Stimulated activated effector memory CD8-positive, alpha-beta T cell treated with anti-CD3 and anti-CD28 coated beads, Interleukin-12 subunit alpha, Interleukin-12 subunit beta, amount 100 ng/mL, for 72 hours (primary cell): ENCODE measurements at regions not wholly inside any gene's neighbourhood (a gene's known extent, or its start where the extent isn't known, plus 50 kb on each side); places are given as distances from the start of the nearest gene placed in this dataset.
A peak's percentile ranks its signal among the peaks of the same experiment; 100 is the strongest.

ENCODE experiments used
- ATAC-seq: fragments of 150-1000 bp; cut with Tn5 transposase; 2 replicates; pipeline ENCODE4 v1.10.0; 2021
- DNase-seq, 2 donors: peaks; one replicate each; pipeline ENCODE4 v3.0.0; 2021 to 2022; ENCODE audit warnings: low spot score in 2 of 2
- H3K27ac Mint-ChIP-seq: one replicate; pipeline ENCODE4 v1.8.0; 2022; ENCODE audit warnings: mild to moderate bottlenecking, mixed read lengths
- H3K36me3 Mint-ChIP-seq: one replicate; pipeline ENCODE4 v1.8.0; 2022; ENCODE audit warnings: mild to moderate bottlenecking, mixed read lengths
- H3K4me1 Mint-ChIP-seq: one replicate; pipeline ENCODE4 v1.8.0; 2022; ENCODE audit warnings: mixed read lengths
- H3K4me3 Mint-ChIP-seq: one replicate; pipeline ENCODE4 v1.8.0; 2022; ENCODE audit warnings: mild to moderate bottlenecking, mixed read lengths
- H3K9me3 Mint-ChIP-seq: one replicate; pipeline ENCODE4 v1.8.0; 2022; ENCODE audit warnings: mixed read lengths

DNA sequence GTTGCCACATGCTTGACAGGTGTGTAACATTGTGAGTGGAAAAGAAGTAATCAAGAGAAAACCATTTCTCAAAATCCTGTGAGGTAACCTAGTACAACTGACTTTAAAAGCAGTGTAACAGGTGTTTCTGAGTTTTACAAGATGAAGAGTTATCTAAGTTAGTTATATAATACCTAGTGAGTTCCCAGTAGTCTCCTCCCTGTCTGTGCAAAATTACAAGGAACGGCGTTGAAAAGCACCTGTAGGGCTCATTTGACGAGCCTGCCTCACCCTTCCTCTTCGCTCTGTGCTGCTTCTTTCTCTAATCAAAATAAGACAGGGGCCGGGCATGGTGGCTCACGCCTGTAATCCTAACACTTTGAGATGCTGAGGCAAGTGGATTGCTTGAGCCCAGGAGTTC lies 132.9 kb upstream of the SLC30A5 start:
- DNase-seq, result no peak
- Mint-ChIP-seq H3K4me3 (no peak overlapping the region), H3K9me3 (no peaks in the 10 kb centered on the region), H3K27ac (no peak overlapping the region), H3K4me1 (no peaks in the 10 kb centered on the region), H3K36me3 (no peaks in the 10 kb centered on the region)
- no peak for ATAC-seq

- Mint-ChIP-seq H3K4me3 (no peak overlapping the region), H3K9me3 (no peaks in the 10 kb centered on the region), H3K27ac (no peak overlapping the region), H3K36me3 (no peaks in the 10 kb centered on the region), H3K4me1 (no peaks in the 10 kb centered on the region)
- ATAC-seq (no peak), DNase-seq (no peak)
Observed at GRCh38 chr5:68961762-68962161, 132.1 kb upstream of the SLC30A5 start.

GRCh38 chr5:68962757-68963484 lies 130.9 kb upstream of the SLC30A5 start:
- H3K36me3 Mint-ChIP-seq, result no peaks in the 10 kb centered on the region
- no peaks in the 10 kb centered on the region for H3K9me3 Mint-ChIP-seq
- no peak for ATAC-seq
- no peak overlapping the region for H3K27ac Mint-ChIP-seq
- no peak overlapping the region for H3K4me3 Mint-ChIP-seq
- no peaks in the 10 kb centered on the region for H3K4me1 Mint-ChIP-seq
- no peak for DNase-seq

- Mint-ChIP-seq H3K36me3 (no peaks in the 10 kb centered on the region), H3K4me3 (no peak overlapping the region), H3K27ac (no peak overlapping the region), H3K9me3 (peaks cover 2% of the 10 kb centered on the region), H3K4me1 (no peaks in the 10 kb centered on the region)
- ATAC-seq (no peak), DNase-seq (no peak)
Observed at GRCh38 chr5:68964679-68965078, 129.1 kb upstream of the SLC30A5 start.

DNA sequence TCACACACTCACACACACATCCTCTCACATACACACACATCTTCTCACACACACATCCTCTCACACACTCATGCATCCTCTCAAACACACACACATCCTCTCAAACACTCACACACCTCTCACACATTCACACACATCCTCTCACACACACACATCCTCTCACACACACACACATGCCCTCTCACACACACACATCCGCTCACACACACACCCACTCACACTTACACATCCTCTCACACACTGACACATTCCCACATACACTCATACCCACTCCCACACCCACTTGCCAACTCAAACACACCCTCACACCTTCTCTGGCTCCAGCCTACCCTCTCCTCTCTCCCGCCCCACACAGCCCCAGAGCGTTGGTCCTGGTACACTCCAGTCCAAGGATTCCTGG lies 127.9 kb upstream of the SLC30A5 start:
- DNase-seq (no peak), ATAC-seq (no peak)
- Mint-ChIP-seq H3K4me1 (no peaks in the 10 kb centered on the region), H3K9me3 (peaks cover 2% of the 10 kb centered on the region), H3K4me3 (no peak overlapping the region), H3K36me3 (no peaks in the 10 kb centered on the region), H3K27ac (no peak overlapping the region)

- no peaks in the 10 kb centered on the region for H3K4me1 Mint-ChIP-seq
- no peaks in the 10 kb centered on the region for H3K36me3 Mint-ChIP-seq
- H3K9me3 Mint-ChIP-seq, result peaks cover 2% of the 10 kb centered on the region
- no peak overlapping the region for H3K4me3 Mint-ChIP-seq
- ATAC-seq (no peak), DNase-seq (no peak)
- H3K27ac Mint-ChIP-seq, result no peak overlapping the region
Observed at GRCh38 chr5:68966596-68966995, 127.2 kb upstream of the SLC30A5 start.

- DNase-seq (no peak), ATAC-seq (no peak)
- Mint-ChIP-seq H3K27ac (no peak overlapping the region), H3K4me1 (no peaks in the 10 kb centered on the region), H3K4me3 (no peak overlapping the region), H3K9me3 (peaks cover 2% of the 10 kb centered on the region), H3K36me3 (no peaks in the 10 kb centered on the region)
Observed at GRCh38 chr5:68968429-68968828, 125.4 kb upstream of the SLC30A5 start.

GRCh38 chr5:68970617-68971016 lies 123.2 kb upstream of the SLC30A5 start:
- no peak for DNase-seq
- Mint-ChIP-seq H3K36me3 (no peaks in the 10 kb centered on the region), H3K9me3 (peaks cover 4% of the 10 kb centered on the region), H3K27ac (no peak overlapping the region), H3K4me1 (no peaks in the 10 kb centered on the region), H3K4me3 (no peak overlapping the region)
- ATAC-seq, result no peak

- ATAC-seq (peak; percentile 24), DNase-seq (no peak)
- peaks cover 11% of the 10 kb centered on the region for H3K9me3 Mint-ChIP-seq
- H3K27ac Mint-ChIP-seq, result no peak overlapping the region
- H3K4me1 Mint-ChIP-seq, result no peaks in the 10 kb centered on the region
- no peak overlapping the region for H3K4me3 Mint-ChIP-seq
- H3K36me3 Mint-ChIP-seq, result no peaks in the 10 kb centered on the region
Observed at GRCh38 chr5:68973696-68974095, 120.1 kb upstream of the SLC30A5 start.

DNA sequence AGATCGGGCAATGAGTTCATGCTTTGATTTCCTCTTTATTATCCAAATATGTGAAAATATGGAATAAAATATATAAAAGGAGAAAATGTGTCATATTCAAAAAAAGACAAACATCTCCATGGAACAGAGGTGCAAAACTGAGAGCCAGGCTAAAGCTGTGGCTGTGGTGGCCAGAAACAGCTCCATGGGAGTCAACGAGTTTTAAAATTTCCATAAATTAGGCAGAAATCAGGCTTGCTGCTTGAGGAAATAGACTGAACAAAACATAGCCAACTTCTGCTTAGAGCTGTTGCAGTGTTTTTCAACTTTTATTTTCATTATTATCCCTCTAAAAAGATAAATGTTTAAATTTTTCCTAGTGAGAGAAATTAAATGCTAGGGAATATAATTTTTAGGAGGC lies 110.8 kb upstream of the SLC30A5 start:
- Mint-ChIP-seq H3K27ac (no peak overlapping the region), H3K4me1 (no peaks in the 10 kb centered on the region), H3K36me3 (no peaks in the 10 kb centered on the region), H3K9me3 (no peaks in the 10 kb centered on the region), H3K4me3 (no peak overlapping the region)
- ATAC-seq (no peak), DNase-seq (no peak)

DNA sequence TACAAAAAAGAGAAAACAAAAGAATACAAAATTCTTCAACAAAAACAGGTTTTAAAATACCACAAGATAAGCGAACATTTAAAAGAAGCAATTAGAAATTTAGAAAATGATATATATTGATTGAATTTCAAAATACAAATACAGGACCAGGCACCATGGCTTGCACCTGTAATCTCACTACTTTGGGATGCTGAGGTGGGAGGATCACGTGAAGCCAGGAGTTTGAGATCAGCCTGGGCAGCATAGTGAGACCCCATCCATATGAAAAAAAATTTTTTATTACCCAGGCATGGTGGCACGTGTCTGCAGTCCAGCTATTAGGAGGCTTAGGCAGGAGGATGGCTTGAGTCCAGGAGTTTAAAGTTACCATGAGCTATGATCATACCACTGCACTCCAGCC lies 109.9 kb upstream of the SLC30A5 start:
- no peaks in the 10 kb centered on the region for H3K4me1 Mint-ChIP-seq
- no peaks in the 10 kb centered on the region for H3K36me3 Mint-ChIP-seq
- no peak overlapping the region for H3K27ac Mint-ChIP-seq
- DNase-seq (no peak), ATAC-seq (no peak)
- H3K4me3 Mint-ChIP-seq, result no peak overlapping the region
- no peaks in the 10 kb centered on the region for H3K9me3 Mint-ChIP-seq

DNA sequence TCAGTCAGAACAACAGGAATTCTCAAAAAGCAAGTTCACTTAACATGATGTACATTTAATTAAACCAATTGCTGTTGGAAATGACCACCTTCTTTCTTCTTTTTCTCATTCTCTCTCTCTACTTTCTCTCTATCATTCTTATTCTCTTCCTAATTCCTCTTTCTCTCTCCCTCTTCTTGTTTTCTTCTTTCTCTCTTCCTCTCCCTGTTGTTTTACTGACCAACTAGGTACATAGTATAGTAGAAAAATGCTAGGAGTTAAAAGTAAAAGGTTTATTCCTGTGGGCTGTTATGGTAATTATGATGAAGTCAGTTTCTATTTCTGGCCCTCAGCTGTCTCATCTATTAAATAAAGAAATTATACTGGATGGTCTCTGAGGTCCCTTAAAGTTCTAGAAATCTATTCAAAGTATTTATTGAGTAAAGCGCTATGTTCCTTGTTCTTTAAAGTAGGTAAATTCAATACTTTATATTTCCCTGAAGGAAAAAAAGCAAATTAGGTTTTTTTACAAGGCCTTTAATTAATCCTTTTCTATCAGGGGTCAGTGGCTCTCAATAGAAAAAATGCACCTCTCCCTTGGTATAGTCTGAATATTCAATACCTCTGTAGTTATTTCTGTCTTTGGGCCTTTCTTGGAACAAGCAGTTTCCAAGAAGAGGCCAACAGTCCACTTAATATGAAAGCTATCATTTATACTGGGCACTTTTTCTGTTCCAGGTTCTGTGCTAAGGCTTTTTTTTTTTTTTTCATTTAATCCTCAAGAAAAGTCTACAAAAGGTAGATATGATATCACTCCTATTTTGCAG lies 102.3 kb upstream of the SLC30A5 start:
- peaks cover 10% of the 10 kb centered on the region for H3K4me1 Mint-ChIP-seq
- ATAC-seq (no peak), DNase-seq (no peak)
- H3K27ac Mint-ChIP-seq, result no peak overlapping the region
- no peaks in the 10 kb centered on the region for H3K36me3 Mint-ChIP-seq
- no peak overlapping the region for H3K4me3 Mint-ChIP-seq
- no peaks in the 10 kb centered on the region for H3K9me3 Mint-ChIP-seq

- Mint-ChIP-seq H3K36me3 (no peaks in the 10 kb centered on the region), H3K9me3 (no peaks in the 10 kb centered on the region), H3K4me1 (peaks cover 10% of the 10 kb centered on the region)
Observed at GRCh38 chr5:68994645-68995044, 99.2 kb upstream of the SLC30A5 start.

GRCh38 chr5:68995845-68996545 lies 97.8 kb upstream of the SLC30A5 start:
- Mint-ChIP-seq H3K9me3 (no peaks in the 10 kb centered on the region), H3K36me3 (no peaks in the 10 kb centered on the region), H3K4me1 (peaks cover 10% of the 10 kb centered on the region), H3K27ac (no peak overlapping the region), H3K4me3 (no peak overlapping the region)
- ATAC-seq, result no peak
- no peak for DNase-seq

More at GRCh38 chr5:68994645-68995044, 99.2 kb upstream of the SLC30A5 start:
- Mint-ChIP-seq H3K27ac (no peak overlapping the region), H3K4me3 (no peak overlapping the region)
- ATAC-seq, result peak; percentile 85
- DNase-seq, result no peak

DNA sequence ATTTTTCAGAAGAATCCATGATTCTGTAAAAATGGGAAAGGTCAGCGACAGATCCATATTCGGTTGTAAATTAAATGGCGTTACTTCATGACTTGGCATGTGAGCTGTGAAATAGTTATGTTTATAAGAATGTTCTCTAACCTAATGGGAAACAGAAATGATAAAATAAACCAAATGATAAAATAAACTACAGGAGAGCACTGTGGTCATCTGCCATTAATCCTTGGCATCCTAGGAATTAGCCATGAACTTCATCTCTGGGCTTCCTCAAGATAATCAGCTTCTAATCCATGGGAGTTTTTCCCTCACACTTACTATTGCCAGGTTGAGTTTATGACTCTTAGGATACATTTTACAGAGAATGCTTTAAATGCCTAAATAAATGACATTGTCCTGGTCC lies 94.6 kb upstream of the SLC30A5 start:
- peaks cover 10% of the 10 kb centered on the region for H3K4me1 Mint-ChIP-seq
- no peaks in the 10 kb centered on the region for H3K9me3 Mint-ChIP-seq
- no peak overlapping the region for H3K27ac Mint-ChIP-seq
- no peak overlapping the region for H3K4me3 Mint-ChIP-seq
- ATAC-seq (no peak), DNase-seq (no peak)
- no peaks in the 10 kb centered on the region for H3K36me3 Mint-ChIP-seq
